SK-N-SH (cell line): ENCODE measurements at regions not wholly inside any gene's neighbourhood (a gene's known extent, or its start where the extent isn't known, plus 50 kb on each side); places are given as distances from the start of the nearest gene placed in this dataset.

Experiments
- CTCF ChIA-PET: fragments of 300-600, 350-600 bp; formaldehyde crosslinking; extraction: SDS; loops from one replicate; lab custom pipeline; 2021; lab: Yijun Ruan, JAX
- POLR2A ChIA-PET: fragments of 350-600 bp; sonication (Branson Sonifier 250); formaldehyde crosslinking; extraction: SDS; loops from one replicate; lab custom pipeline; 2020; ENCODE audit warnings: antibody characterized with exemption, inconsistent platforms; lab: Yijun Ruan, JAX
- DNase-seq: peaks from one replicate; pipeline ENCODE4 v3.0.0; 2012
- H2AFZ ChIP-seq: fragments of 200-600 bp; sonication (generic); 2 replicates; pipeline ENCODE4 v1.8.1; 2016; ENCODE audit warnings: antibody characterized with exemption, mild to moderate bottlenecking, low read depth
- H3F3A ChIP-seq: fragments of 200-600 bp; sonication (generic); replicated peaks from 2 replicates; pipeline ENCODE3; 2016; ENCODE audit warnings: antibody characterized with exemption, mild to moderate bottlenecking; ENCODE audit not compliant: insufficient read depth
- H3K27ac ChIP-seq, 2 experiments: fragments of 200-500 bp in 1 of 2; fragments of 200-600 bp in 1 of 2; sonication (Bioruptor generic) in 1 of 2; sonication (generic), shearing (Covaris generic) in 1 of 2; 2 replicates each; pipeline versions ENCODE4 v1.5.1 to v1.6.1; 2014 to 2016; ENCODE audit warnings: low read depth in 2 of 2, inconsistent platforms in 1 of 2, low read length in 1 of 2, mild to moderate bottlenecking in 1 of 2, mixed read lengths in 1 of 2
- H3K27me3 ChIP-seq: fragments of 200-600 bp; sonication (generic), shearing (Covaris generic); 2 replicates; pipeline ENCODE4 v1.6.1; 2016; ENCODE audit warnings: mixed run types; ENCODE audit not compliant: insufficient read depth
- H3K36me3 ChIP-seq, 2 experiments: fragments of 200-500 bp in 1 of 2; fragments of 200-600 bp in 1 of 2; sonication (Bioruptor generic) in 1 of 2; sonication (generic) in 1 of 2; replicated peaks in 1 of 2; 2 replicates each; pipeline versions ENCODE3 to v1.5.1; 2014 to 2016; ENCODE audit warnings: low read length in 1 of 2, mild to moderate bottlenecking in 1 of 2; ENCODE audit not compliant: insufficient read depth in 2 of 2, control insufficient read depth in 1 of 2
- H3K4me1 ChIP-seq, 2 experiments: fragments of 200-500 bp in 1 of 2; fragments of 200-600 bp in 1 of 2; sonication (Bioruptor generic) in 1 of 2; sonication (generic), shearing (Covaris generic) in 1 of 2; 2 replicates each; pipeline versions ENCODE4 v1.5.1 to v1.6.1; 2014 to 2016; ENCODE audit warnings: low read depth in 1 of 2, low read length in 1 of 2, mixed run types in 1 of 2; ENCODE audit not compliant: insufficient read depth in 2 of 2, control insufficient read depth in 1 of 2
- H3K4me2 ChIP-seq: fragments of 200-600 bp; sonication (generic), shearing (Covaris generic); 2 replicates; pipeline ENCODE4 v1.6.1; 2017; ENCODE audit warnings: mixed run types
- H3K4me3 ChIP-seq, 2 experiments: fragments of 200-500 bp in 1 of 2; fragments of 200-600 bp in 1 of 2; sonication (Bioruptor generic) in 1 of 2; sonication (generic), shearing (Covaris generic) in 1 of 2; 2 replicates each; pipeline versions ENCODE4 v1.5.1 to v1.8.1; 2014 to 2016; ENCODE audit warnings: low read depth in 2 of 2, inconsistent platforms in 1 of 2, low read length in 1 of 2, mild to moderate bottlenecking in 1 of 2, mixed read lengths in 1 of 2, moderate library complexity in 1 of 2
- H3K79me2 ChIP-seq: fragments of 200-600 bp; sonication (generic); 2 replicates; pipeline ENCODE4 v1.8.1; 2017; ENCODE audit warnings: mild to moderate bottlenecking; ENCODE audit not compliant: insufficient read depth
- H3K9ac ChIP-seq: fragments of 200-600 bp; sonication (generic); 2 replicates; pipeline ENCODE4 v1.6.1; 2017; ENCODE audit warnings: mixed run types
- H3K9me2 ChIP-seq: fragments of 200-600 bp; sonication (generic); 2 replicates; pipeline ENCODE4 v1.6.1; 2017; ENCODE audit warnings: mixed run types
- H3K9me3 ChIP-seq: fragments of 200-600 bp; sonication (generic); 2 replicates; pipeline ENCODE4 v1.6.1; 2017; ENCODE audit warnings: mixed run types, mild to moderate bottlenecking, moderate library complexity
- H4K20me1 ChIP-seq: fragments of 200-600 bp; sonication (generic); 2 replicates; pipeline ENCODE4 v1.6.1; 2017; ENCODE audit warnings: mild to moderate bottlenecking, mixed run types; ENCODE audit not compliant: insufficient read depth
- CTCF ChIP-seq: fragments of 200-600 bp; sonication (generic); IDR thresholded peaks from 2 replicates; pipeline ENCODE4 v1.6.1; 2017; ENCODE audit warnings: antibody characterized with exemption, mild to moderate bottlenecking, moderate library complexity
- ELF1 ChIP-seq: IDR thresholded peaks from 2 replicates; pipeline ENCODE4 v1.4.0; 2012
- FOXJ3 ChIP-seq: sonication (generic); formaldehyde crosslinking; IDR thresholded peaks from 2 replicates; pipeline ENCODE4 v1.5.1; 2020; ENCODE audit warnings: mild to moderate bottlenecking, missing genetic modification reagents
- JUND ChIP-seq: IDR thresholded peaks from 2 replicates; pipeline ENCODE4 v1.4.0; 2012
- MAX ChIP-seq: IDR thresholded peaks from 2 replicates; pipeline ENCODE4 v1.4.0; 2012; ENCODE audit warnings: low read depth
- RAD21 ChIP-seq: IDR thresholded peaks from 2 replicates; pipeline ENCODE4 v1.6.1; 2012; ENCODE audit warnings: mild to moderate bottlenecking, low read length
- RFX5 ChIP-seq: IDR thresholded peaks from 2 replicates; pipeline ENCODE4 v1.6.1; 2012; ENCODE audit warnings: mild to moderate bottlenecking, improper control_type of control experiment, low read length
- RXRA ChIP-seq: IDR thresholded peaks from 2 replicates; pipeline ENCODE4 v1.4.0; 2012; ENCODE audit warnings: low read depth, mild to moderate bottlenecking, borderline replicate concordance
- SIN3A ChIP-seq: IDR thresholded peaks from 2 replicates; pipeline ENCODE4 v1.6.1; 2012; ENCODE audit warnings: low read depth, mild to moderate bottlenecking, low read length, moderate library complexity, borderline replicate concordance
- SMC3 ChIP-seq: IDR thresholded peaks from 2 replicates; pipeline ENCODE4 v1.6.1; 2012; ENCODE audit warnings: low read depth, low read length, improper control_type of control experiment
- TCF12 ChIP-seq: IDR thresholded peaks from 2 replicates; pipeline ENCODE4 v1.4.0; 2012
- USF1 ChIP-seq: IDR thresholded peaks from 2 replicates; pipeline ENCODE4 v1.4.0; 2012; ENCODE audit warnings: low read depth, borderline replicate concordance
- WGBS: methylation state at CpG from one replicate; pipeline ENCODE4 v1.1.6; 2017; ENCODE audit warnings: low lambda C conversion rate; 5-methylcytosine and 5-hydroxymethylcytosine counted together

GRCh38 chr4:180664766-180665368 lies 1578.3 kb upstream of the TENM3 start:
- DNase-seq: peak; percentile 59
- H3K27ac ChIP-seq: no peak overlapping the region
- no peaks in the 10 kb centered on the region for H3K9me2 ChIP-seq
- H3K9me3 ChIP-seq: no peaks in the 10 kb centered on the region
- H3K4me1 ChIP-seq: no peaks in the 10 kb centered on the region; a peak in 2 of 4 replicates
- POLR2A ChIA-PET: no interaction called here
- no peaks in the 10 kb centered on the region for H3K36me3 ChIP-seq
- no peaks in the 10 kb centered on the region for H3F3A ChIP-seq
- WGBS: 16% methylated on average over 5 of the region's 5 CpGs
- no peaks in the 10 kb centered on the region for H4K20me1 ChIP-seq
- no peaks in the 10 kb centered on the region for H3K79me2 ChIP-seq
- H3K4me3 ChIP-seq: peak overlapping the region in 1 of 2 experiments; percentile 5; a peak in 1 of 4 replicates
- no peak overlapping the region for H3K4me2 ChIP-seq
- no peak overlapping the region for H3K9ac ChIP-seq
- CTCF ChIA-PET: interaction anchor here (0.6 to 4.0 kb wide), 46 partner anchors 10 to 1197 kb away, joined by 3 to 51 read pairs (median 4); no protein-coding TSS in a partner anchor
- TF ChIP-seq CTCF (peak; percentile 86), MAX (no peak), ELF1 (no peak), RAD21 (peak; percentile 86), USF1 (no peak), SMC3 (peak; percentile 50), FOXJ3 (CRISPR knock-in tag) (no peak)
- peak overlapping the region; percentile 24; the same call in 1 of the 2 replicates for H2AFZ ChIP-seq
- H3K27me3 ChIP-seq: no peaks in the 10 kb centered on the region

GRCh38 chr4:180665481-180665880 lies 1577.7 kb upstream of the TENM3 start:
- Histone ChIP-seq H3K36me3 (no peaks in the 10 kb centered on the region), H2AFZ (no peak overlapping the region), H3K27me3 (no peaks in the 10 kb centered on the region), H3K4me3 (no peak overlapping the region), H3K9ac (no peak overlapping the region), H3K27ac (no peak overlapping the region), H4K20me1 (no peaks in the 10 kb centered on the region)
- POLR2A ChIA-PET: no interaction called here
- CTCF ChIA-PET: interaction anchor here (0.6 to 4.0 kb wide), 44 partner anchors 9 to 872 kb away, joined by 3 to 51 read pairs (median 4); no protein-coding TSS in a partner anchor
- TF ChIP-seq RAD21: no peak
- TF ChIP-seq JUND: no peak
- TF ChIP-seq MAX: no peak
- no peak for TF ChIP-seq SIN3A
- no peak for TF ChIP-seq TCF12
- TF ChIP-seq RXRA: no peak
- no peak for TF ChIP-seq RFX5
- no peak for TF ChIP-seq CTCF
- TF ChIP-seq, all 33 proteins: peak for 0
- H3F3A ChIP-seq: no peaks in the 10 kb centered on the region
- H3K9me2 ChIP-seq: no peaks in the 10 kb centered on the region
- WGBS: 22% methylated on average over 2 of the region's 2 CpGs
- no peaks in the 10 kb centered on the region for H3K79me2 ChIP-seq
- no peak overlapping the region for H3K4me2 ChIP-seq
- H3K9me3 ChIP-seq: no peaks in the 10 kb centered on the region
- no peak for DNase-seq
- no peaks in the 10 kb centered on the region; a peak in 2 of 4 replicates for H3K4me1 ChIP-seq
